Neural progenitor cell (in vitro differentiated cells): ENCODE measurements at regions not wholly inside any gene's neighbourhood (a gene's known extent, or its start where the extent isn't known, plus 50 kb on each side); places are given as distances from the start of the nearest gene placed in this dataset.

Experiments
- CTCF ChIP-seq: fragments of 200-600 bp; sonication (generic); IDR thresholded peaks from 2 replicates; pipeline ENCODE4 v1.5.1; 2017; ENCODE audit warnings: antibody characterized with exemption, mild to moderate bottlenecking
- EZH2 ChIP-seq: fragments of 200-600 bp; sonication (generic); IDR thresholded peaks from 2 replicates; pipeline ENCODE4 v1.6.1; 2017; ENCODE audit warnings: antibody characterized with exemption, mild to moderate bottlenecking, moderate library complexity

GRCh38 chr2:65864619-65865018, 432.2 kb upstream of the SPRED2 start:
- no peak for TF ChIP-seq CTCF
- no peak for TF ChIP-seq EZH2
